GM12872 (cell line): ENCODE measurements at regions not wholly inside any gene's neighbourhood (a gene's known extent, or its start where the extent isn't known, plus 50 kb on each side); places are given as distances from the start of the nearest gene placed in this dataset.

Experiments
- CTCF ChIP-seq: IDR thresholded peaks from 3 replicates; pipeline ENCODE4 v1.5.1; 2011; ENCODE audit warnings: low read depth, mild to moderate bottlenecking, low read length, moderate library complexity; ENCODE audit not compliant: insufficient read depth

- no peak for TF ChIP-seq CTCF
Measured at GRCh38 chr1:232249861-232250777, 379.8 kb downstream of the SIPA1L2 start.

- no peak for TF ChIP-seq CTCF
Measured at GRCh38 chr1:232249339-232249738, 380.6 kb downstream of the SIPA1L2 start.

- TF ChIP-seq CTCF, result no peak
Measured at GRCh38 chr1:232248276-232248820, 381.6 kb downstream of the SIPA1L2 start.

- no peak for TF ChIP-seq CTCF
Measured at GRCh38 chr1:232247669-232248068, 382.3 kb downstream of the SIPA1L2 start.

- no peak for TF ChIP-seq CTCF
Measured at GRCh38 chr1:232244426-232244825, 385.5 kb downstream of the SIPA1L2 start.

GRCh38 chr1:232239998-232240397, 389.9 kb downstream of the SIPA1L2 start:
- TF ChIP-seq CTCF, result no peak

GRCh38 chr1:232239522-232239921, 390.4 kb downstream of the SIPA1L2 start:
- TF ChIP-seq CTCF, result no peak
